HepG2 (cell line): ENCODE measurements at regions not wholly inside any gene's neighbourhood (a gene's known extent, or its start where the extent isn't known, plus 50 kb on each side); places are given as distances from the start of the nearest gene placed in this dataset.

Source experiments
- ARID2 ChIP-seq: sonication (generic); formaldehyde crosslinking; IDR thresholded peaks from 2 replicates; pipeline ENCODE4 v1.8.1; 2022; ENCODE audit warnings: mild to moderate bottlenecking, missing genetic modification reagents, borderline replicate concordance
- CREB1 ChIP-seq, 2 experiments: fragments of 450-650 bp in 1 of 2; IDR thresholded peaks; 2 replicates each; pipeline ENCODE4 v1.6.1; 2016 to 2017; ENCODE audit warnings: control low read depth in 1 of 2, mild to moderate bottlenecking in 1 of 2, missing compliant biosample characterization in 1 of 2, missing genetic modification characterization in 1 of 2
- MTA3 ChIP-seq: sonication (generic); formaldehyde crosslinking; IDR thresholded peaks from 2 replicates; pipeline ENCODE4 v1.4.0; 2020; ENCODE audit warnings: missing genetic modification reagents
- TF ChIP-seq, protein P1 (sequence below): sonication (generic); formaldehyde crosslinking; IDR thresholded peaks from 2 replicates; pipeline ENCODE4 v1.5.0; 2020; ENCODE audit warnings: mild to moderate bottlenecking, missing genetic modification reagents, moderate library complexity

- TF ChIP-seq, protein P1, sequence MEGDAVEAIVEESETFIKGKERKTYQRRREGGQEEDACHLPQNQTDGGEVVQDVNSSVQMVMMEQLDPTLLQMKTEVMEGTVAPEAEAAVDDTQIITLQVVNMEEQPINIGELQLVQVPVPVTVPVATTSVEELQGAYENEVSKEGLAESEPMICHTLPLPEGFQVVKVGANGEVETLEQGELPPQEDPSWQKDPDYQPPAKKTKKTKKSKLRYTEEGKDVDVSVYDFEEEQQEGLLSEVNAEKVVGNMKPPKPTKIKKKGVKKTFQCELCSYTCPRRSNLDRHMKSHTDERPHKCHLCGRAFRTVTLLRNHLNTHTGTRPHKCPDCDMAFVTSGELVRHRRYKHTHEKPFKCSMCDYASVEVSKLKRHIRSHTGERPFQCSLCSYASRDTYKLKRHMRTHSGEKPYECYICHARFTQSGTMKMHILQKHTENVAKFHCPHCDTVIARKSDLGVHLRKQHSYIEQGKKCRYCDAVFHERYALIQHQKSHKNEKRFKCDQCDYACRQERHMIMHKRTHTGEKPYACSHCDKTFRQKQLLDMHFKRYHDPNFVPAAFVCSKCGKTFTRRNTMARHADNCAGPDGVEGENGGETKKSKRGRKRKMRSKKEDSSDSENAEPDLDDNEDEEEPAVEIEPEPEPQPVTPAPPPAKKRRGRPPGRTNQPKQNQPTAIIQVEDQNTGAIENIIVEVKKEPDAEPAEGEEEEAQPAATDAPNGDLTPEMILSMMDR (CRISPR knock-in tag): no peak
- TF ChIP-seq CREB1 (IDR thresholded peaks at IDR 0.05) (no peak), CREB1 (CRISPR knock-in tag; IDR thresholded peaks at IDR 0.05) (no peak), ARID2 (CRISPR knock-in tag) (no peak), MTA3 (CRISPR knock-in tag) (no peak)
Observed at GRCh38 chr9:92196400-92196799, 81.2 kb upstream of the SPTLC1 start.
